Hepatocyte (in vitro differentiated cells): ENCODE measurements at regions not wholly inside any gene's neighbourhood (a gene's known extent, or its start where the extent isn't known, plus 50 kb on each side); places are given as distances from the start of the nearest gene placed in this dataset.

ENCODE experiments used
- CTCF ChIP-seq: fragments of 200-600 bp; sonication (generic); IDR thresholded peaks from 2 replicates; pipeline ENCODE4 v1.5.1; 2016; ENCODE audit warnings: antibody characterized with exemption, mild to moderate bottlenecking; ENCODE audit not compliant: poor library complexity
- EZH2 ChIP-seq: fragments of 200-600 bp; sonication (generic); IDR thresholded peaks from 2 replicates; pipeline ENCODE4 v1.6.1; 2016; ENCODE audit warnings: antibody characterized with exemption, mild to moderate bottlenecking, borderline replicate concordance
- EZH2phosphoT487 ChIP-seq: fragments of 200-600 bp; sonication (generic); IDR thresholded peaks from one replicate; pipeline ENCODE4 v1.6.1; 2018; ENCODE audit warnings: antibody characterized with exemption, mild to moderate bottlenecking, low read depth, moderate library complexity; ENCODE audit not compliant: unreplicated experiment, severe bottlenecking

- TF ChIP-seq CTCF (no peak), EZH2 (no peak), EZH2phosphoT487 (no peak)
These were observed 600.8 kb upstream of the DAB2 start for GRCh38 chr5:40025586-40025985.
